ENCODE measurements at regions not wholly inside any gene's neighbourhood (a gene's known extent, or its start where the extent isn't known, plus 50 kb on each side); places are given as distances from the start of the nearest gene placed in this dataset.

- no peak for TF ChIP-seq SP1 (IDR thresholded peaks at IDR 0.05)
- TF ChIP-seq ZNF384 (IDR thresholded peaks at IDR 0.05): no peak
- TF ChIP-seq HDGF (IDR thresholded peaks at IDR 0.05; ENCODE audit: borderline replicate concordance): no peak
- TF ChIP-seq BHLHE40 (IDR thresholded peaks at IDR 0.05; ENCODE audit: borderline replicate concordance): no peak
- no peak for TF ChIP-seq PKNOX1 (IDR thresholded peaks at IDR 0.05)
- TF ChIP-seq FOXK2 (IDR thresholded peaks at IDR 0.05): no peak
- no peak for TF ChIP-seq FOXM1 (IDR thresholded peaks at IDR 0.05; ENCODE audit: borderline replicate concordance)
- no peak for TF ChIP-seq FOXA1 (IDR thresholded peaks at IDR 0.05)
- TF ChIP-seq LEF1 (IDR thresholded peaks at IDR 0.05; ENCODE audit: borderline replicate concordance): no peak
- TF ChIP-seq CTBP1 (IDR thresholded peaks at IDR 0.05; ENCODE audit: borderline replicate concordance): no peak
- no peak for TF ChIP-seq ARNT (IDR thresholded peaks at IDR 0.05)
Measured at GRCh38 chrX:42704454-42704853, 73.5 kb downstream of the PPP1R2C start.

Data from HEK293T (cell line).